Mononuclear cell (primary cell): ENCODE measurements at regions not wholly inside any gene's neighbourhood (a gene's known extent, or its start where the extent isn't known, plus 50 kb on each side); places are given as distances from the start of the nearest gene placed in this dataset.
"Not testable (repeated sequence)": the region's sequence is repeated elsewhere in the genome, so short reads cannot be mapped to it uniquely, and the experiment has no call there.

Experiments used
- H3K27me3 ChIP-seq: 2 replicates; pipeline ENCODE4 v1.6.0; 2011; ENCODE audit warnings: low read length, control low read depth; ENCODE audit not compliant: insufficient read depth
- H3K4me1 ChIP-seq: 2 replicates; pipeline ENCODE4 v1.5.1; 2011; ENCODE audit warnings: mild to moderate bottlenecking, low read length, control low read depth; ENCODE audit not compliant: insufficient read depth
- H3K4me3 ChIP-seq: 2 replicates; pipeline ENCODE4 v1.5.1; 2011; ENCODE audit warnings: mild to moderate bottlenecking, low read length, moderate library complexity
- H3K9me3 ChIP-seq: 2 replicates; pipeline ENCODE4 v1.5.1; 2011; ENCODE audit warnings: low read depth, mild to moderate bottlenecking, control low read depth, low read length

- not testable (repeated sequence) for H3K27me3 ChIP-seq, H3K4me1 ChIP-seq, H3K4me3 ChIP-seq, H3K9me3 ChIP-seq
Observed at GRCh38 chr2:111472844-111473403, 352.2 kb downstream of the BCL2L11 start.

- not testable (repeated sequence) for H3K4me1 ChIP-seq, H3K27me3 ChIP-seq, H3K4me3 ChIP-seq, H3K9me3 ChIP-seq
Observed at GRCh38 chr2:111473522-111473921, 352.8 kb downstream of the BCL2L11 start.

GRCh38 chr2:111474198-111474705 lies 353.5 kb downstream of the BCL2L11 start:
- not testable (repeated sequence) for H3K4me3 ChIP-seq, H3K27me3 ChIP-seq, H3K9me3 ChIP-seq, H3K4me1 ChIP-seq

- H3K9me3 ChIP-seq, H3K4me3 ChIP-seq, H3K27me3 ChIP-seq: not testable (repeated sequence)
- H3K4me1 ChIP-seq = peaks cover 18% of the 10 kb centered on the region
Observed at GRCh38 chr2:111478335-111478734, 357.6 kb downstream of the BCL2L11 start.

- H3K4me3 ChIP-seq, H3K27me3 ChIP-seq: not testable (repeated sequence)
Observed at GRCh38 chr2:111478871-111479318, 358.2 kb downstream of the BCL2L11 start.

DNA sequence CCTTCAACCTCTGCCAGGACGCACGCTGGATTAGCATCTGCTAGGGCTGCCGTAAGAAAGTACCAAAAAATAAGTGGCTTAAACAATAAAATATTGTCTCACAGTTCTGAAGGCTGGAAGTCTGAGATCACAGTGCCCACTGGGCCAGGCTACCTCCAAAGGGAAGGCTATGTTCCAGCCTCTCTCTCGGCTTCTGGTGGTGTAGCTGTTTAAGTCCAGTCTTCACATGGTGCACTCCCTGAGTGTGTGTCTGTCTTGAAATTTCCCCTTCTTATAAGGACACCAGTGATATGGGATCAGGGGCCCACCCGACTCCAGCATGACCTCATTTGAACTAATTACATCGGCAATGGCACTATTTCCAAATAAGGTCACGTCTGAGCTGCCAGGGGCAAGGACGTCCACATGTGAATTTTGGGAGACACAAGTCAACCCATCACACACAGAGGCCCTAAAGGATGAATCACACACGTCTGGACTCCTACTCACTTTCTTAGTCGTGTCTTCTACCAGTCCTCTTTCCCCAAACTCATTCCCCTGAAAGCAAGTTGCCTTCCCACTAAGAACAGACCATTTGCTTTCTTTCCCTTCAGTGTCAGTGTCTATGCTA lies 359.4 kb downstream of the BCL2L11 start:
- not testable (repeated sequence) for H3K9me3 ChIP-seq, H3K4me3 ChIP-seq, H3K27me3 ChIP-seq
- H3K4me1 ChIP-seq = peaks cover 20% of the 10 kb centered on the region

More at GRCh38 chr2:111478871-111479318, 358.2 kb downstream of the BCL2L11 start:
- H3K9me3 ChIP-seq = not testable (repeated sequence)
- H3K4me1 ChIP-seq = peaks cover 20% of the 10 kb centered on the region

- not testable (repeated sequence) for H3K4me3 ChIP-seq, H3K27me3 ChIP-seq, H3K9me3 ChIP-seq
- H3K4me1 ChIP-seq = peaks cover 20% of the 10 kb centered on the region
Observed at GRCh38 chr2:111480633-111481032, 359.9 kb downstream of the BCL2L11 start.

DNA sequence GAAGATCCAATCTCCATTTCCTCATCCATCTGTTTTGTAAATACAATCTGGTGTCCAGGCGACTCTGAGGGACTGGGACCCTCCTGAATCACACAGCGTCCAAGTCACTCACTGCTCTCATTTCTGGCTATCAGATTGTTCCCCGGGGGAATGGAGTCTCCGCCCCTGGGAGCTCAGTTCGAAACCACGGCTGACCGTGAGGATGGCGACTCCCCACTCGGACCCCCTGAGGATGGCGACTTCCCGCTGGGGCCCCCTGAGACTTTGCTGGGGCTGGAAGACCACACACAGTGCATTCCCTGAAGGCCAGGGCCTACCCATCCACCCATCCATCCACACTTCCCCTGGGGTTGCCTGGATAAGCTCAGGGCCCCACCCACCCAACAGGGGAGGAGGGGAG lies 360.5 kb downstream of the BCL2L11 start:
- H3K4me3 ChIP-seq, H3K27me3 ChIP-seq, H3K9me3 ChIP-seq: not testable (repeated sequence)
- H3K4me1 ChIP-seq = peaks cover 20% of the 10 kb centered on the region

DNA sequence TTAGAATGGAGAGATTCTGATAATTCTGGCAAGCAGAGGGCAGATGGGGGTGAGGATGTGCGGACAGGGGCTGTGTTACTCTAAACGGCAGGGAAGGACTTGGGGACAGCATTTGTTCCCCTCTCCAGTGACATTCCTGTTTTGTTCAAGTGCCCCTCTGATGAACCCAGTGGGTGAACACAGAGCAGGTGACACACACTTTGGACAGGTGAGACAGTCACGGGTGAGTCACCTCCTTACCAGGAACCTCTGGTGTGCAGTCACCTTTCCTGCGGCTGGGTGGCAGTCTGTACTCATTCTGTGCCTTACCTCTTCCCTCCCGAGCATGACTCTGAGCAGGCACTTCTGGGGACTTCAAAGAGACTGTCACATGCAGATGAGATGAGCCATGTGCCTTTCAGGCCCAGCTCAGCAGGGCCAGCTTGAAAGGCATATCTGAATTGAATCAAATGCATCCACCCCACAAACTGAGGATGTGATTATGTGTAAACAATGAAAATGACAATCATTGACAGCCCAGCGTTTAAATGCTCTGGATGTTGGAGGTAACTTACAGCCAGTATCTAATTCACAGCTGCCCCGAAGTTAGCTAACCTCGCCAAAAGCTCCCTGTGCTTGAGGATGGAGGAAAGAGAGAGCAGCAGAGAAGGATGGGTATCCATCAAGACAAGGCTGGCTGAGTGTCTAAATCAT lies 362.4 kb downstream of the BCL2L11 start:
- H3K9me3 ChIP-seq, H3K4me3 ChIP-seq, H3K27me3 ChIP-seq: not testable (repeated sequence)
- peaks cover 25% of the 10 kb centered on the region for H3K4me1 ChIP-seq

DNA sequence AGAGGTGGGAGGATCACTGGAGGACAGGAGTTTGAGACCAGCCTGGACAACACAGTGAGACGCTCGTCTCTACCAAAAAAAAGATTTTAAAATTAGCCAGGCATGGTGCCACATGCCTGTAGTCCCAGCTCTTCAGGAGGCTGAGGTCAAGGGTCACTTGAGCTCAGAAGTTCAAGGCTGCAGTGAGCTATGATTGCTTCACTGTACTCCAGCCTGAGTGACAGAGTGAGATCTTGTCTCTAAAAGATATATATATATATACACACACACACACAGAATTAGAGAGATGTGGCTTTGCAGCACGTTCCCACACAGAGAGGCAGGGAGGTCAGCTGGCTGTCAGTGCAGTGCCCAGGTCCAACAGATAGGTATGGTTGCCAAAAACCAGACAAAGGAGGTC lies 363.4 kb downstream of the BCL2L11 start:
- H3K9me3 ChIP-seq, H3K4me3 ChIP-seq, H3K27me3 ChIP-seq: not testable (repeated sequence)
- peaks cover 18% of the 10 kb centered on the region for H3K4me1 ChIP-seq

DNA sequence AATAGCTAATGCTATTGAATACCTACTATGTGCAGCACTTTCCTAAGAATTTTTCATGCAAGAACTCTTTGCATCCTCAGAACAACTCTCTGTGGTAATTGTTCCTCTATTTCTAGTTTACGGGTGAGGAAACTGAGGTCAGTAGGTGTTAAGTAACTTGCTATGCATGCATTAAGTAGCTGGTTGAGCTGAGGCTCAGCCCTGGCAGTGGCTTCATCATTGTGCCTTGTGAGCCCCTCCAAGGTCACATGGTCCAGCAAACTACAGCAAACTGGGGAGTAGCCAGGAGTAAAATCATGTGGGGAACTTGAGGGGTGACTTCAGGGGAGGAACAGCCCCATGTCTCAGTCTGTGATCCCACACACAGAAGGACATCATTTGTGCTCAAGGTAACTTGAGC lies 365.2 kb downstream of the BCL2L11 start:
- H3K4me3 ChIP-seq, H3K27me3 ChIP-seq, H3K9me3 ChIP-seq: not testable (repeated sequence)
- H3K4me1 ChIP-seq = peaks cover 12% of the 10 kb centered on the region

DNA sequence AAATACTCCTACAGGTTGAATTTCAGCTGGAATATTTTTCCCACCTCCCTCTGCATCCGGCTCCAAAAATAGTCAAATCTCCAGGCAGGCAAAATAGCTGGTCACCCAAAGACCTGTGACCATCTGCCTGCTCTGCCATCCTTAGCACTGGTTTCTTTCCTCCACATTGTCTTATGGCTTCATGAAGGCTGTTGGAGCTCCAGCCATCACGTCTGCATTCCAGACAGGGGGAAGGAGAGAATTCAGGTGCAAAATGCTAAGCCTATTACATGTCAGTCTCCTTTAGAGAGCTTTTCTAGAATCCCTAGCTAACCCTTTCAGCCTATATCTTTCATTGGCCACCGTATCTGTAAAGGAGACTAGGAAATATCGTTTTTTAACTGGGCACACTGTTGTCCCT lies 367.7 kb downstream of the BCL2L11 start:
- H3K9me3 ChIP-seq, H3K27me3 ChIP-seq, H3K4me3 ChIP-seq: not testable (repeated sequence)
- peaks cover 18% of the 10 kb centered on the region for H3K4me1 ChIP-seq

DNA sequence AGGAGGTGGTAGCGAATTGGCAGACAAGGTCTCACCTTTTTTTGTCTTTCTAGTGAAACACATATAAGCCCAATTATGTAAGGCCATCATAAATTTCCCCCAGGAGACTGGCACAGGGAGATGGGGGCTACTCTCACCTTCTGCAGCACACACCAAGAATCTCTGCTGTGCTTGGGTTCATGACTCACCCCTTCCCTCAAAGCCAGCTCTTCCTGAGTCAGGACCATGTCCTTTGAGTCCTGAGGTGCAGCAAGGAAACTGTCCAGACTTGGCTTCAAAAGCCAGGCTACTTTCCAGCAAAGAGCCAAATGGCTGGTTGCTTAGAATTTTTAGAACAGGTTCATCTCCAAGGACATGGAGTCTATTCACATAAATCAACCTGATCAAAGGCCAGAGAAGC lies 368.7 kb downstream of the BCL2L11 start:
- H3K27me3 ChIP-seq, H3K4me3 ChIP-seq, H3K9me3 ChIP-seq: not testable (repeated sequence)
- H3K4me1 ChIP-seq = peaks cover 21% of the 10 kb centered on the region

GRCh38 chr2:111491181-111491580 lies 370.5 kb downstream of the BCL2L11 start:
- H3K4me1 ChIP-seq = peaks cover 27% of the 10 kb centered on the region
- H3K9me3 ChIP-seq, H3K4me3 ChIP-seq, H3K27me3 ChIP-seq: not testable (repeated sequence)

GRCh38 chr2:111491614-111492013 lies 370.9 kb downstream of the BCL2L11 start:
- not testable (repeated sequence) for H3K4me3 ChIP-seq, H3K27me3 ChIP-seq

More at GRCh38 chr2:111491614-111492013, 370.9 kb downstream of the BCL2L11 start:
- H3K4me1 ChIP-seq = peaks cover 24% of the 10 kb centered on the region
- H3K9me3 ChIP-seq = not testable (repeated sequence)
